SK-N-SH treated with all-trans-retinoic acid at 6 μM for 48 hours (cell line): ENCODE measurements at regions not wholly inside any gene's neighbourhood (a gene's known extent, or its start where the extent isn't known, plus 50 kb on each side); places are given as distances from the start of the nearest gene placed in this dataset.

ENCODE experiments used
- ARNTL ChIP-seq: fragments of 450-650 bp; formaldehyde crosslinking; IDR thresholded peaks from 2 replicates; pipeline ENCODE4 v1.5.0; 2020; ENCODE audit warnings: low read depth, mild to moderate bottlenecking, moderate library complexity, borderline replicate concordance
- GLIS3 ChIP-seq: fragments of 250-450 bp; sonication (Bioruptor Pico); IDR thresholded peaks from 2 replicates; pipeline ENCODE4 v1.5.0; 2020; ENCODE audit warnings: mild to moderate bottlenecking, moderate library complexity
- PPARA ChIP-seq: fragments of 250-450 bp; sonication (Bioruptor Pico); IDR thresholded peaks from 2 replicates; pipeline ENCODE4 v1.5.0; 2020; ENCODE audit warnings: mild to moderate bottlenecking, borderline replicate concordance
- SNAI2 ChIP-seq: fragments of 250-450 bp; sonication (Bioruptor Pico); IDR thresholded peaks from 2 replicates; pipeline ENCODE4 v1.5.0; 2020; ENCODE audit warnings: mild to moderate bottlenecking, moderate library complexity
- TOX ChIP-seq: fragments of 250-450 bp; sonication (Bioruptor Pico); IDR thresholded peaks from 2 replicates; pipeline ENCODE4 v1.8.0; 2021; ENCODE audit warnings: mild to moderate bottlenecking, moderate library complexity, borderline replicate concordance
- ZFP3 ChIP-seq: fragments of 250-450 bp; sonication (Bioruptor Pico); IDR thresholded peaks from 2 replicates; pipeline ENCODE4 v1.5.0; 2020; ENCODE audit warnings: mild to moderate bottlenecking, moderate library complexity
- ZFP30 ChIP-seq: fragments of 450-650 bp; formaldehyde crosslinking; IDR thresholded peaks from 2 replicates; pipeline ENCODE4 v1.5.0; 2022; ENCODE audit warnings: mild to moderate bottlenecking, moderate library complexity
- TF ChIP-seq, protein P1 (sequence below): fragments of 250-450 bp; sonication (Bioruptor Pico); IDR thresholded peaks from 2 replicates; pipeline ENCODE4 v1.8.0; 2020; ENCODE audit warnings: mild to moderate bottlenecking, moderate library complexity, borderline replicate concordance
- TF ChIP-seq, protein P2 (sequence below): fragments of 250-450 bp; sonication (Bioruptor Pico); IDR thresholded peaks from 2 replicates; pipeline ENCODE4 v1.5.0; 2020; ENCODE audit warnings: mild to moderate bottlenecking, moderate library complexity

DNA sequence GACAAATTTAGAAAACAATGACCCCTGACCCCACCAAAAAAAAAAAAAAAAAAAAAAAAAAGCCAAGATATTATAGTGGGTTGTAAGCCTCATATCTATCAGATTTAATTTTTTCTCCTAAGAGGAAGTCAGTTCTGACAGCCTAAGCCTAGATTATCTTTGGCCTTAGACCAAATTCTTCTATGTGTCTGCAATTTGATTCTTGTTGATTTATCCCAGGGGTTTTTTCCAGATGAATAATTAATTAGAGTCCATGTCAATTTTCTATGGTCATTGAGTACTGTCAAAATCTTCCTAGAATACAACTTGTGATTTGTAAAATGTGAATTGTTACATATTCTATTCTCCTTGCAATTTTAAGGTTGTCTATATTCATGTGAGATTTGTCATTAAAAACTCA, 151.6 kb upstream of the CACNA2D1 start:
- TF ChIP-seq PPARA (CRISPR knock-in tag) (no peak), ARNTL (CRISPR knock-in tag) (no peak), GLIS3 (CRISPR knock-in tag) (no peak), SNAI2 (CRISPR knock-in tag) (no peak), TOX (CRISPR knock-in tag) (no peak), ZFP3 (no peak), ZFP30 (CRISPR knock-in tag) (no peak)
- TF ChIP-seq, protein P1, sequence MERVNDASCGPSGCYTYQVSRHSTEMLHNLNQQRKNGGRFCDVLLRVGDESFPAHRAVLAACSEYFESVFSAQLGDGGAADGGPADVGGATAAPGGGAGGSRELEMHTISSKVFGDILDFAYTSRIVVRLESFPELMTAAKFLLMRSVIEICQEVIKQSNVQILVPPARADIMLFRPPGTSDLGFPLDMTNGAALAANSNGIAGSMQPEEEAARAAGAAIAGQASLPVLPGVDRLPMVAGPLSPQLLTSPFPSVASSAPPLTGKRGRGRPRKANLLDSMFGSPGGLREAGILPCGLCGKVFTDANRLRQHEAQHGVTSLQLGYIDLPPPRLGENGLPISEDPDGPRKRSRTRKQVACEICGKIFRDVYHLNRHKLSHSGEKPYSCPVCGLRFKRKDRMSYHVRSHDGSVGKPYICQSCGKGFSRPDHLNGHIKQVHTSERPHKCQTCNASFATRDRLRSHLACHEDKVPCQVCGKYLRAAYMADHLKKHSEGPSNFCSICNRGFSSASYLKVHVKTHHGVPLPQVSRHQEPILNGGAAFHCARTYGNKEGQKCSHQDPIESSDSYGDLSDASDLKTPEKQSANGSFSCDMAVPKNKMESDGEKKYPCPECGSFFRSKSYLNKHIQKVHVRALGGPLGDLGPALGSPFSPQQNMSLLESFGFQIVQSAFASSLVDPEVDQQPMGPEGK (CRISPR knock-in tag), result no peak
- TF ChIP-seq, protein P2, sequence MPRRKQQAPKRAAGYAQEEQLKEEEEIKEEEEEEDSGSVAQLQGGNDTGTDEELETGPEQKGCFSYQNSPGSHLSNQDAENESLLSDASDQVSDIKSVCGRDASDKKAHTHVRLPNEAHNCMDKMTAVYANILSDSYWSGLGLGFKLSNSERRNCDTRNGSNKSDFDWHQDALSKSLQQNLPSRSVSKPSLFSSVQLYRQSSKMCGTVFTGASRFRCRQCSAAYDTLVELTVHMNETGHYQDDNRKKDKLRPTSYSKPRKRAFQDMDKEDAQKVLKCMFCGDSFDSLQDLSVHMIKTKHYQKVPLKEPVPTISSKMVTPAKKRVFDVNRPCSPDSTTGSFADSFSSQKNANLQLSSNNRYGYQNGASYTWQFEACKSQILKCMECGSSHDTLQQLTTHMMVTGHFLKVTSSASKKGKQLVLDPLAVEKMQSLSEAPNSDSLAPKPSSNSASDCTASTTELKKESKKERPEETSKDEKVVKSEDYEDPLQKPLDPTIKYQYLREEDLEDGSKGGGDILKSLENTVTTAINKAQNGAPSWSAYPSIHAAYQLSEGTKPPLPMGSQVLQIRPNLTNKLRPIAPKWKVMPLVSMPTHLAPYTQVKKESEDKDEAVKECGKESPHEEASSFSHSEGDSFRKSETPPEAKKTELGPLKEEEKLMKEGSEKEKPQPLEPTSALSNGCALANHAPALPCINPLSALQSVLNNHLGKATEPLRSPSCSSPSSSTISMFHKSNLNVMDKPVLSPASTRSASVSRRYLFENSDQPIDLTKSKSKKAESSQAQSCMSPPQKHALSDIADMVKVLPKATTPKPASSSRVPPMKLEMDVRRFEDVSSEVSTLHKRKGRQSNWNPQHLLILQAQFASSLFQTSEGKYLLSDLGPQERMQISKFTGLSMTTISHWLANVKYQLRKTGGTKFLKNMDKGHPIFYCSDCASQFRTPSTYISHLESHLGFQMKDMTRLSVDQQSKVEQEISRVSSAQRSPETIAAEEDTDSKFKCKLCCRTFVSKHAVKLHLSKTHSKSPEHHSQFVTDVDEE (CRISPR knock-in tag), result no peak
